Sigmoid colon (tissue), 6 donors: ENCODE measurements at regions not wholly inside any gene's neighbourhood (a gene's known extent, or its start where the extent isn't known, plus 50 kb on each side); places are given as distances from the start of the nearest gene placed in this dataset.

Experiments used
- DNase-seq: peaks from one replicate; pipeline ENCODE4 v3.0.0-alpha.2; 2019
- H3K27ac ChIP-seq, 4 donors: fragments of 200-600 bp; sonication (generic); one replicate each; pipeline ENCODE4 v1.5.1; 2016 to 2019; ENCODE audit warnings: mild to moderate bottlenecking in 1 of 4
- H3K27me3 ChIP-seq, 3 donors: fragments of 200-600 bp; sonication (generic); one replicate each; pipeline ENCODE4 v1.5.1; 2019; ENCODE audit warnings: mild to moderate bottlenecking in 1 of 3
- H3K36me3 ChIP-seq, 4 donors: fragments of 200-600 bp; sonication (generic); one replicate each; pipeline ENCODE4 v1.5.1; 2016 to 2019
- H3K4me1 ChIP-seq, 4 donors: fragments of 200-600 bp; sonication (generic); one replicate each; pipeline ENCODE4 v1.5.1; 2017 to 2019
- H3K4me3 ChIP-seq, 4 donors: fragments of 200-600 bp; sonication (generic); one replicate each; pipeline ENCODE4 v1.5.1; 2017 to 2019; ENCODE audit warnings: mild to moderate bottlenecking in 2 of 4, moderate library complexity in 1 of 4
- H3K9me3 ChIP-seq, 4 donors: fragments of 200-600 bp in 3 of 4; sonication (generic) in 3 of 4; one replicate each; pipeline versions ENCODE4 v1.5.1 to v1.6.1; 2013 to 2019
- EP300 ChIP-seq, 4 donors: sonication (generic); formaldehyde crosslinking; IDR thresholded peaks; one replicate each; pipeline ENCODE4 v1.6.1; 2017; ENCODE audit warnings: antibody characterized with exemption in 4 of 4
- POLR2A ChIP-seq, 2 donors: fragments of 450-650 bp; IDR thresholded peaks; one replicate each; pipeline ENCODE4 v1.6.1; 2016; ENCODE audit warnings: antibody characterized with exemption in 2 of 2, mild to moderate bottlenecking in 2 of 2, moderate library complexity in 2 of 2
- POLR2AphosphoS5 ChIP-seq, 4 donors: sonication (generic); formaldehyde crosslinking; IDR thresholded peaks; one replicate each; pipeline ENCODE4 v1.6.1; 2017; ENCODE audit warnings: antibody characterized with exemption in 4 of 4
- WGBS, 2 donors: extraction: QIAGEN DNeasy Blood & Tissue Kit; methylation state at CpG; one replicate each; pipeline ENCODE4 v1.1.7; 2013; 5-methylcytosine and 5-hydroxymethylcytosine counted together
- intact Hi-C: fragments of 100-400 bp; cut with DNase I; formaldehyde crosslinking; loops from one replicate; pipeline ENCODE4 v1.15.1; 2023
- TF ChIP-seq, protein P1 (sequence below), 4 experiments: fragments of 450-650 bp in 3 of 4; fragments of 200-600 bp in 1 of 4; IDR thresholded peaks; one replicate each; pipeline ENCODE4 v1.5.1; 2016 to 2019; ENCODE audit warnings: antibody characterized with exemption in 4 of 4, mild to moderate bottlenecking in 3 of 4, moderate library complexity in 2 of 4
- donor health status: healthy with polysubstance abuse.
- donor health status: healthy.

GRCh38 chr19:31539386-31539785 lies 190.2 kb upstream of the TSHZ3 start:
- intact Hi-C loops, result no loop called here
- Histone ChIP-seq H3K4me1 (no peaks in the 10 kb centered on the region), H3K4me3 (no peak overlapping the region), H3K27me3 (no peaks in the 10 kb centered on the region), H3K36me3 (no peaks in the 10 kb centered on the region), H3K9me3 (no peaks in the 10 kb centered on the region), H3K27ac (no peak overlapping the region)
- 75 to 86% methylated on average over 6 of the region's 6 CpGs for WGBS, 2 donors
- TF ChIP-seq EP300 (IDR thresholded peaks at IDR 0.05) (no peak), POLR2AphosphoS5 (IDR thresholded peaks at IDR 0.05) (no peak), POLR2A (IDR thresholded peaks at IDR 0.05) (no peak)
- TF ChIP-seq, protein P1, sequence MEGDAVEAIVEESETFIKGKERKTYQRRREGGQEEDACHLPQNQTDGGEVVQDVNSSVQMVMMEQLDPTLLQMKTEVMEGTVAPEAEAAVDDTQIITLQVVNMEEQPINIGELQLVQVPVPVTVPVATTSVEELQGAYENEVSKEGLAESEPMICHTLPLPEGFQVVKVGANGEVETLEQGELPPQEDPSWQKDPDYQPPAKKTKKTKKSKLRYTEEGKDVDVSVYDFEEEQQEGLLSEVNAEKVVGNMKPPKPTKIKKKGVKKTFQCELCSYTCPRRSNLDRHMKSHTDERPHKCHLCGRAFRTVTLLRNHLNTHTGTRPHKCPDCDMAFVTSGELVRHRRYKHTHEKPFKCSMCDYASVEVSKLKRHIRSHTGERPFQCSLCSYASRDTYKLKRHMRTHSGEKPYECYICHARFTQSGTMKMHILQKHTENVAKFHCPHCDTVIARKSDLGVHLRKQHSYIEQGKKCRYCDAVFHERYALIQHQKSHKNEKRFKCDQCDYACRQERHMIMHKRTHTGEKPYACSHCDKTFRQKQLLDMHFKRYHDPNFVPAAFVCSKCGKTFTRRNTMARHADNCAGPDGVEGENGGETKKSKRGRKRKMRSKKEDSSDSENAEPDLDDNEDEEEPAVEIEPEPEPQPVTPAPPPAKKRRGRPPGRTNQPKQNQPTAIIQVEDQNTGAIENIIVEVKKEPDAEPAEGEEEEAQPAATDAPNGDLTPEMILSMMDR (IDR thresholded peaks at IDR 0.05), result no peak
- no peak for DNase-seq

GRCh38 chr19:31541396-31541795 lies 192.2 kb upstream of the TSHZ3 start:
- TF ChIP-seq POLR2A (IDR thresholded peaks at IDR 0.05), result no peak
- TF ChIP-seq EP300 (IDR thresholded peaks at IDR 0.05), result no peak
- no peak for TF ChIP-seq POLR2AphosphoS5 (IDR thresholded peaks at IDR 0.05)
- TF ChIP-seq, protein P1 (IDR thresholded peaks at IDR 0.05), result no peak
- no peak for DNase-seq
- H3K27ac ChIP-seq, result no peak overlapping the region
- no peaks in the 10 kb centered on the region for H3K27me3 ChIP-seq
- H3K9me3 ChIP-seq, result no peaks in the 10 kb centered on the region
- no peaks in the 10 kb centered on the region for H3K4me1 ChIP-seq
- intact Hi-C loops, result no loop called here
- H3K36me3 ChIP-seq, result no peaks in the 10 kb centered on the region
- H3K4me3 ChIP-seq, result no peak overlapping the region
- WGBS, 2 donors, result 25 to 41% methylated on average over 2 of the region's 2 CpGs

- Histone ChIP-seq H3K4me1 (no peaks in the 10 kb centered on the region), H3K4me3 (no peak overlapping the region), H3K27me3 (no peaks in the 10 kb centered on the region), H3K36me3 (no peaks in the 10 kb centered on the region), H3K9me3 (no peaks in the 10 kb centered on the region), H3K27ac (no peak overlapping the region)
- no peak for DNase-seq
- intact Hi-C loops, result no loop called here
- WGBS, 2 donors, result 85 to 88% methylated on average over 5 of the region's 5 CpGs
- TF ChIP-seq EP300 (IDR thresholded peaks at IDR 0.05) (no peak), POLR2A (IDR thresholded peaks at IDR 0.05) (no peak), POLR2AphosphoS5 (IDR thresholded peaks at IDR 0.05) (no peak)
- TF ChIP-seq, protein P1 (IDR thresholded peaks at IDR 0.05), result no peak
These were observed 194.2 kb upstream of the TSHZ3 start for GRCh38 chr19:31543456-31543855.

DNA sequence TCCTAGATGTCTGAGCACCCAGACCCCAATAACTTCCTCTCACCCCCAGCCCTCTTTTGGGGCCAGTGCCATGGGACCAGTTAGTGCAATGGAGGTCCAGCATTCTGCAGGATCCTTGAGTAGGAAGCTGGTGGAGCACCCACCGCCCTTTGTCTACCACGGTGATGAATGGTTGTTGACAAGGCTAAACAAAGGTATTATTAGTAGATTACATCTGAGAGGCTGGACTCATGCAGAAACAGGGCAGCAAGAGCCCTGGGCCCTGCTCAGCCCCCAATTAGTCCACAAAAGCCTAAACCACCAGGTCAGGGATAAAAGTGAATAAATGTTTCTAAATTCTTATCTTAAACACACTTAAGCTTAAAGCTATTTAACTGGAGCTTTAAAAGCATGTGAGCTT lies 196.5 kb upstream of the TSHZ3 start:
- no peak for DNase-seq
- no peaks in the 10 kb centered on the region for H3K27me3 ChIP-seq
- no peaks in the 10 kb centered on the region for H3K9me3 ChIP-seq
- H3K36me3 ChIP-seq, result no peaks in the 10 kb centered on the region
- 53 to 60% methylated on average over 2 of the region's 2 CpGs for WGBS, 2 donors
- H3K27ac ChIP-seq, result no peak overlapping the region
- H3K4me1 ChIP-seq, result no peaks in the 10 kb centered on the region
- H3K4me3 ChIP-seq, result no peak overlapping the region
- intact Hi-C loops, result no loop called here
- TF ChIP-seq EP300 (IDR thresholded peaks at IDR 0.05), result no peak
- TF ChIP-seq POLR2AphosphoS5 (IDR thresholded peaks at IDR 0.05), result no peak
- TF ChIP-seq POLR2A (IDR thresholded peaks at IDR 0.05), result no peak
- TF ChIP-seq, protein P1 (IDR thresholded peaks at IDR 0.05), result no peak

- H3K27ac ChIP-seq, result no peak overlapping the region
- 71 to 76% methylated on average over 9 of the region's 9 CpGs for WGBS, 2 donors
- intact Hi-C loops, result no loop called here
- H3K27me3 ChIP-seq, result no peaks in the 10 kb centered on the region
- H3K9me3 ChIP-seq, result no peaks in the 10 kb centered on the region
- TF ChIP-seq, protein P1 (IDR thresholded peaks at IDR 0.05), result no peak
- TF ChIP-seq EP300 (IDR thresholded peaks at IDR 0.05) (no peak), POLR2A (IDR thresholded peaks at IDR 0.05) (no peak), POLR2AphosphoS5 (IDR thresholded peaks at IDR 0.05) (no peak)
- H3K4me1 ChIP-seq, result no peaks in the 10 kb centered on the region
- no peaks in the 10 kb centered on the region for H3K36me3 ChIP-seq
- no peak for DNase-seq
- no peak overlapping the region for H3K4me3 ChIP-seq
These were observed 197.1 kb upstream of the TSHZ3 start for GRCh38 chr19:31546205-31546960.
